Transverse colon (tissue), 4 donors: ENCODE measurements at regions not wholly inside any gene's neighbourhood (a gene's known extent, or its start where the extent isn't known, plus 50 kb on each side); places are given as distances from the start of the nearest gene placed in this dataset.

Experiments
- DNase-seq: peaks from one replicate; pipeline ENCODE4 v3.0.0-alpha.2; 2019
- H3K27ac ChIP-seq, 4 donors: fragments of 200-600 bp; sonication (generic); 2 replicates each; pipeline ENCODE4 v1.5.1; 2016 to 2018; ENCODE audit warnings: inconsistent platforms in 4 of 4
- H3K27me3 ChIP-seq: fragments of 200-600 bp; sonication (generic); 2 replicates; pipeline ENCODE4 v1.5.1; 2017; ENCODE audit warnings: inconsistent platforms
- H3K36me3 ChIP-seq, 4 donors: fragments of 200-600 bp; sonication (generic); 2 replicates each; pipeline ENCODE4 v1.5.1; 2017 to 2019; ENCODE audit warnings: inconsistent platforms in 4 of 4
- H3K4me1 ChIP-seq, 4 donors: fragments of 200-600 bp; sonication (generic); 2 replicates each; pipeline ENCODE4 v1.5.1; 2017 to 2020; ENCODE audit warnings: inconsistent platforms in 4 of 4
- H3K4me3 ChIP-seq, 4 donors: fragments of 200-600 bp; sonication (generic); 1 replicate in 1 of 4; 2 replicates in 3 of 4; pipeline versions ENCODE4 v1.5.1 to v1.6.1; 2017 to 2019; ENCODE audit warnings: inconsistent platforms in 4 of 4
- H3K9me3 ChIP-seq, 2 donors: fragments of 200-600 bp; sonication (generic); 2 replicates each; pipeline ENCODE4 v1.5.1; 2017 to 2019; ENCODE audit warnings: inconsistent platforms in 2 of 2
- CTCF ChIP-seq, 5 experiments: fragments of 200-600 bp in 3 of 5; fragments of 450-650 bp in 2 of 5; sonication (generic) in 3 of 5; IDR thresholded peaks; 1 replicate in 2 of 5; 2 replicates in 3 of 5; pipeline ENCODE4 v1.5.1; 2016 to 2017; ENCODE audit warnings: antibody characterized with exemption in 5 of 5, inconsistent platforms in 3 of 5, mild to moderate bottlenecking in 2 of 5, moderate library complexity in 1 of 5
- EP300 ChIP-seq: sonication (generic); formaldehyde crosslinking; IDR thresholded peaks from one replicate; pipeline ENCODE4 v1.6.1; 2017; ENCODE audit warnings: antibody characterized with exemption, low read depth
- POLR2A ChIP-seq: fragments of 450-650 bp; IDR thresholded peaks from one replicate; pipeline ENCODE4 v1.6.1; 2016; ENCODE audit warnings: antibody characterized with exemption, mild to moderate bottlenecking, moderate library complexity
- POLR2AphosphoS5 ChIP-seq, 3 donors: sonication (generic); formaldehyde crosslinking; IDR thresholded peaks; one replicate each; pipeline ENCODE4 v1.6.1; 2016; ENCODE audit warnings: antibody characterized with exemption in 3 of 3
- WGBS, 2 donors: methylation state at CpG; one replicate each; pipeline ENCODE4 v1.1.5; 2018; ENCODE audit warnings: low coverage in 1 of 2; 5-methylcytosine and 5-hydroxymethylcytosine counted together
- in situ Hi-C, 4 donors: fragments of 200-750 bp; cut with MboI; loops; one replicate each; pipeline versions ENCODE4 v1.15.0 to v1.15.1; 2017; ENCODE audit warnings: low sequenced_read_pairs in 3 of 4, low pct_ligation_motif_present in 1 of 4, low pct_unique_long_range_greater_than_20kb in 1 of 4
- intact Hi-C: fragments of 100-400 bp; cut with DNase I; formaldehyde crosslinking; loops from one replicate; pipeline ENCODE4 v1.15.1; 2023; ENCODE audit warnings: low total_unique reads

DNA sequence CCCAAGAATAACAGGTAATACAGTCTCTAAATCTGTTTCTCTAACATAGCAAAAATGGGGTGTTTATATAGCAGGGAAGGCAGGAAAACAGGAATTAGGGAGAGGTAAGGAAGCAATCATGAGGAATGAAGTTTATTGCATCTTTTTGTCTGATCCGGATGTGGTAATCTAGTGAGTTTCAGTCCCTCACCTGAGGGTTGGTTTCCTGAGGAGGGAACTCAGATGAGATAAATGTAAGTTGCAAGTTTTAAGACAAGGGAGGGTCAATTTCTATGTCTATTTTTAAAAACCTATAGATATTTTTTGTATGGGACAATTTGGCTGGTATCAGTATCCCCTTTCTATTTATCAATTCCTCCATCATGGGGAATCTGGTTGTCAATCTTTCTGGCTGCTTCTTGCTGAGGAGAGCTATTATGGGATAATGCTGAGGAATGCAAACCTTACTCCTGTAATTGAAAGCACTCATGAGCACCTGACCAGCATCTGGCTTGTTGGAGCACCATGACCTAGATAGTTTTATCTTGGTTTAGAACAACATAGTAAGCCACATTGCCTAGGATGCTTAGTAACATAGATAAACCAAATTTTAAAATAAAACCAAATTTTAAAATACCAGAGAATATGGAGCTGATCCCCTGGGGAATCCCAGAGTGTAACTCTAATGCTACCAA is 130.1 kb downstream of the ADAM29 start:
- Histone ChIP-seq H3K27ac (no peak overlapping the region), H3K27me3 (no peaks in the 10 kb centered on the region), H3K4me1 (no peaks in the 10 kb centered on the region), H3K4me3 (no peak overlapping the region), H3K36me3 (no peaks in the 10 kb centered on the region), H3K9me3 (no peaks in the 10 kb centered on the region)
- 56 to 88% methylated on average over 1 of the region's 1 CpG for WGBS, 2 donors
- no peak for DNase-seq
- TF ChIP-seq POLR2A = no peak
- no peak for TF ChIP-seq POLR2AphosphoS5 (IDR thresholded peaks at IDR 0.05)
- TF ChIP-seq CTCF (IDR thresholded peaks at IDR 0.05) = no peak
- TF ChIP-seq EP300 = no peak
- in situ Hi-C loops = no loop called here
- intact Hi-C loops = no loop called here

DNA sequence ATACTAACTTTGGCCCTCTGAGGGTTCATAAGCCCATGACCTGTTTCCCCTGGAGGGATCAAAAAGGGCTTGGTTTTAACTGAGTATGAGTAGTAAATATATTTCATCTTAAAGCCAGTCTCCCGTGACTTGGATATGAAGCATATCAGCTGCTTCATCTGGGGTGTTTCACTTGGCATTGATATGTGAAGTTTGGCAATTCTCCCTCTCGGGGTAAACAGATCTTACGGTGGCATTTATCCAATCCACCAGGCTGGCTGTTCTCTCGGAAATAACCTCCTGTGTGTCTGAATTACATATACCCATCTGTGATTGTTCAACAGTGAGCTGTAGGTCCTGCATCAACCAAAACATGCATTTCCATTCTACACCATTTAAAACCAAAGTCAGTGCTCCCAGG is 130.7 kb downstream of the ADAM29 start:
- 72 to 76% methylated on average over 3 to 4 of the region's 4 CpGs for WGBS, 2 donors
- Histone ChIP-seq H3K27ac (no peak overlapping the region), H3K4me3 (no peak overlapping the region), H3K9me3 (no peaks in the 10 kb centered on the region), H3K36me3 (no peaks in the 10 kb centered on the region), H3K27me3 (no peaks in the 10 kb centered on the region), H3K4me1 (no peaks in the 10 kb centered on the region)
- TF ChIP-seq POLR2A (no peak), CTCF (IDR thresholded peaks at IDR 0.05) (no peak), EP300 (no peak), POLR2AphosphoS5 (IDR thresholded peaks at IDR 0.05) (no peak)
- DNase-seq = no peak
- in situ Hi-C loops (no loop called here), intact Hi-C loops (no loop called here)

DNA sequence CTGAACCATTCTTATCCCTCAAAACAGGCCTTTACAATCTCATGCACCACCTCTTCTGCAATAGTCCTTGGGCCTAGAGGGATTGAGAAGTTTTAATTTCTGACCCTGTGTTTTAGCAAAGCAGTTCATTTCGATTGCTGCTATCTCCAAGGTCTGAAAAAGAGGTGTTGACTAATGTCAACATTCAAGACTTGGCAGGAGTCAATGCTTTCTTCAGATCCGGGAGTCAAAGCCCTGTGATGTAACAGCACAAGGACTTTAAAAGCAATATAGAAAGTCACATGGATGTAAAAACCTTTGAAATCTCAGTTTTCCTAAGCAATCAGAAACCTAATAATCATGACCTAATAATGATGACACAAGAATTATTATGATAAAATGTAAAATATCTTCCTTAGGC is 133.8 kb downstream of the ADAM29 start:
- Histone ChIP-seq H3K9me3 (peaks cover 0 to 7% of the 10 kb centered on the region in 2 donors), H3K36me3 (no peaks in the 10 kb centered on the region), H3K27ac (no peak overlapping the region), H3K4me1 (no peaks in the 10 kb centered on the region), H3K27me3 (no peaks in the 10 kb centered on the region), H3K4me3 (no peak overlapping the region)
- DNase-seq = no peak
- 48 to 62% methylated on average over 2 of the region's 2 CpGs for WGBS, 2 donors
- in situ Hi-C loops = no loop called here
- TF ChIP-seq CTCF (IDR thresholded peaks at IDR 0.05) (no peak), EP300 (no peak), POLR2A (no peak), POLR2AphosphoS5 (IDR thresholded peaks at IDR 0.05) (no peak)
- intact Hi-C loops = loop anchor here (2.0 kb wide), 1 partner anchor 27 kb away; no protein-coding TSS in a partner anchor

DNA sequence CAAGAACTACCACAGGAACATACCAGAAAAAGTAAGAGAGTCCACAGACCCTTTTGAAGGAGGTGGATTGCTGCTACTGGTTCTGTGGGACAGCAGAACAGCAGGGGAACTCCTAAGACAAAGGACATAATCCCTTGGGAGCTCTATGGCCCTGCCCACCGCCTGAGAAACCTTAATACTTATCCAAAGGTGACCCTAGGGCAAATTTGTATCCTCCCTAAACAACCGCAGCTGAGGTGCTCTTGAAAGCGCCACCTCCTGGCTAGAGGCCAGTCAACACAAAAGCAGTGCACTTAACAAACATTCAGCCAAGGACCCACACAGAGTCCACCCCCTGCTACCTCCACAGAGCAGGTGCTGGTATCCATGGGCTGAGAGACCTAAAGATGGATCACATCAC is 136.8 kb downstream of the ADAM29 start:
- in situ Hi-C loops (no loop called here), intact Hi-C loops (no loop called here)
- Histone ChIP-seq H3K36me3 (no peaks in the 10 kb centered on the region), H3K4me3 (no peak overlapping the region), H3K27me3 (no peaks in the 10 kb centered on the region), H3K9me3 (peaks cover 0 to 7% of the 10 kb centered on the region in 2 donors), H3K4me1 (no peaks in the 10 kb centered on the region), H3K27ac (no peak overlapping the region)
- TF ChIP-seq POLR2AphosphoS5 (IDR thresholded peaks at IDR 0.05) = no peak
- no peak for TF ChIP-seq POLR2A
- TF ChIP-seq EP300 = no peak
- TF ChIP-seq CTCF (IDR thresholded peaks at IDR 0.05) = no peak
- DNase-seq = no peak
- WGBS, 2 donors = 84% methylated on average over 3 of the region's 3 CpGs; no CpG with 5 or more reads in 1 of the 2 donors
